ENCODE measurements at regions not wholly inside any gene's neighbourhood (a gene's known extent, or its start where the extent isn't known, plus 50 kb on each side); places are given as distances from the start of the nearest gene placed in this dataset.

DNA sequence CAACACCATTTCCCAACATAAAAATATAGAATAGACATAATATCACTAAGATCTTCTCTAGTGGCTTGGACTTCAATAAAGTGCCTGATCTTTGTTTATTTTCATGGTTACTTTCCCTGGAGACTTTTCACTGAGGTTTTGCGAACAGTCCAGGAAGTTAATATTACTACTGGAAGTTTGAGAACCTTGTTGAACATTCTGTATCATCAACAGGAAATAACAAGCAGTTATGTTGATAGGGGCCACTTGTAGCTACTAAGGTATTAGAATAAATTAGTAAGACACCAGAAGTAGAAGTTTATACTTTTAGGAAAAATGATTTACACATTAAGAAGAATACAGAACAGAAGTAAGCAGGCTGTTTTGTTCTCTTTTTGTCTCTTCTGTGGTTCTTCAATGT is 180.2 kb downstream of the TFAP2B start:
- WGBS (ENCODE audit: insufficient coverage), result no CpG with 5 or more reads among the region's 1 CpG
- ChIA-PET CTCF (no interaction called here), POLR2A (no interaction called here)
- no peak for DNase-seq
- no peaks in the 10 kb centered on the region for H3K9me3 ChIP-seq (ENCODE audit: control extremely low read depth in 1 of 3, control insufficient read depth in 2 of 3, insufficient read depth in 1 of 3, low read length in 2 of 3)
- no peaks in the 10 kb centered on the region for H3K79me2 ChIP-seq (ENCODE audit: control insufficient read depth, insufficient read depth, low read length)
- intact Hi-C loops (cut with micrococcal nuclease), result no loop called here
- H3K4me3 ChIP-seq (ENCODE audit: control extremely low read depth in 1 of 5, extremely low read depth in 1 of 5, insufficient read depth in 1 of 5, low read depth in 2 of 5, low read length in 4 of 5), result no peak overlapping the region
- H3K9ac ChIP-seq (ENCODE audit: low read length), result no peak overlapping the region
- H3K27ac ChIP-seq (ENCODE audit: low read length in 2 of 2), result no peak overlapping the region
- TF ChIP-seq, protein P1, sequence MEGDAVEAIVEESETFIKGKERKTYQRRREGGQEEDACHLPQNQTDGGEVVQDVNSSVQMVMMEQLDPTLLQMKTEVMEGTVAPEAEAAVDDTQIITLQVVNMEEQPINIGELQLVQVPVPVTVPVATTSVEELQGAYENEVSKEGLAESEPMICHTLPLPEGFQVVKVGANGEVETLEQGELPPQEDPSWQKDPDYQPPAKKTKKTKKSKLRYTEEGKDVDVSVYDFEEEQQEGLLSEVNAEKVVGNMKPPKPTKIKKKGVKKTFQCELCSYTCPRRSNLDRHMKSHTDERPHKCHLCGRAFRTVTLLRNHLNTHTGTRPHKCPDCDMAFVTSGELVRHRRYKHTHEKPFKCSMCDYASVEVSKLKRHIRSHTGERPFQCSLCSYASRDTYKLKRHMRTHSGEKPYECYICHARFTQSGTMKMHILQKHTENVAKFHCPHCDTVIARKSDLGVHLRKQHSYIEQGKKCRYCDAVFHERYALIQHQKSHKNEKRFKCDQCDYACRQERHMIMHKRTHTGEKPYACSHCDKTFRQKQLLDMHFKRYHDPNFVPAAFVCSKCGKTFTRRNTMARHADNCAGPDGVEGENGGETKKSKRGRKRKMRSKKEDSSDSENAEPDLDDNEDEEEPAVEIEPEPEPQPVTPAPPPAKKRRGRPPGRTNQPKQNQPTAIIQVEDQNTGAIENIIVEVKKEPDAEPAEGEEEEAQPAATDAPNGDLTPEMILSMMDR (IDR thresholded peaks at IDR 0.05), result no peak
- no peak for TF ChIP-seq EZH2 (IDR thresholded peaks at IDR 0.05; ENCODE audit: borderline replicate concordance, insufficient read depth, low read depth, low read length, poor library complexity, severe bottlenecking)
- no peak for ATAC-seq (ENCODE audit: low read depth)
- Mint-ChIP-seq H3K4me1 (no peaks in the 10 kb centered on the region), H3K27me3 (no peaks in the 10 kb centered on the region), H3K27ac (no peak overlapping the region), H3K9me3 (ENCODE audit: insufficient read depth) (no peaks in the 10 kb centered on the region), H3K4me3 (no peak overlapping the region)
- no peaks in the 10 kb centered on the region for H3K4me1 ChIP-seq (ENCODE audit: control insufficient read depth in 2 of 2, insufficient read depth in 2 of 2, low read length in 2 of 2)
- no peak overlapping the region for H2AFZ ChIP-seq (ENCODE audit: insufficient read depth, low read depth, low read length, poor library complexity, severe bottlenecking)
- H3K36me3 ChIP-seq (replicated peaks in 1 of 2; ENCODE audit: control extremely low read depth in 1 of 2, control insufficient read depth in 1 of 2, extremely low read depth in 1 of 2, insufficient read depth in 2 of 2, low read length in 1 of 2), result no peaks in the 10 kb centered on the region
- H4K20me1 ChIP-seq (ENCODE audit: control insufficient read depth, insufficient read depth, low read length, poor library complexity, severe bottlenecking), result no peaks in the 10 kb centered on the region
- no peak overlapping the region for H3K4me2 ChIP-seq (replicated peaks; ENCODE audit: low read depth, low read length, poor library complexity, severe bottlenecking)
- H3K27me3 ChIP-seq (replicated peaks in 1 of 4; ENCODE audit: control extremely low read depth in 1 of 4, control insufficient read depth in 3 of 4, insufficient read depth in 4 of 4, low read length in 3 of 4), result no peaks in the 10 kb centered on the region

DNA sequence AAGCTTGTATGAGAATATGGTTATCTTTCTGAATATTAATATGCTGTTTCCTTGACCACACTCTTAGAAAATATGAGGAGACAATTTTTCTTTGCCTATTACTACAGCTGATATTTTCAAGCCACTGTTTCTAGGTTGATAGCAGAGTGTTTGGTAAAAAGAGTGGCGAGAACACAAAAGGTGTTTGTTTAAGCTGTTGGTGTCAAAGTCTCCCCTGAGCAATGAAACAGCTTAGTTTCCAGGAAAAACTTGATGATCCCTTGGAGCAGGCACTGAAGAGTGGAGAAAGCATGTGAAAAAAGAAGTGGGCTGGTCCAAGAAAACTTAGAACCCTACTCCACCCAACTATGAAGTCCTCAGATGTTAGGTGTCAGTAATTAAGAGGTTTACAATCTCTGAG is 182.7 kb downstream of the TFAP2B start:
- H3K9me3 Mint-ChIP-seq (ENCODE audit: insufficient read depth), result no peaks in the 10 kb centered on the region
- H3K27me3 Mint-ChIP-seq, result no peaks in the 10 kb centered on the region
- no peak overlapping the region for H3K27ac ChIP-seq (ENCODE audit: low read length in 2 of 2)
- DNase-seq, result no peak
- no peaks in the 10 kb centered on the region for H3K4me1 ChIP-seq (ENCODE audit: control insufficient read depth in 2 of 2, insufficient read depth in 2 of 2, low read length in 2 of 2)
- H4K20me1 ChIP-seq (ENCODE audit: control insufficient read depth, insufficient read depth, low read length, poor library complexity, severe bottlenecking), result no peaks in the 10 kb centered on the region
- no peak overlapping the region for H3K27ac Mint-ChIP-seq
- no peaks in the 10 kb centered on the region for H3K79me2 ChIP-seq (ENCODE audit: control insufficient read depth, insufficient read depth, low read length)
- H3K4me3 Mint-ChIP-seq, result no peak overlapping the region
- H3K9me3 ChIP-seq (ENCODE audit: control extremely low read depth in 1 of 3, control insufficient read depth in 2 of 3, insufficient read depth in 1 of 3, low read length in 2 of 3), result no peaks in the 10 kb centered on the region
- no CpG with 5 or more reads among the region's 1 CpG for WGBS (ENCODE audit: insufficient coverage)
- no peaks in the 10 kb centered on the region for H3K36me3 ChIP-seq (replicated peaks in 1 of 2; ENCODE audit: control extremely low read depth in 1 of 2, control insufficient read depth in 1 of 2, extremely low read depth in 1 of 2, insufficient read depth in 2 of 2, low read length in 1 of 2)
- ChIA-PET POLR2A (no interaction called here), CTCF (no interaction called here)
- no peaks in the 10 kb centered on the region for H3K4me1 Mint-ChIP-seq
- no peak for TF ChIP-seq EZH2 (IDR thresholded peaks at IDR 0.05; ENCODE audit: borderline replicate concordance, insufficient read depth, low read depth, low read length, poor library complexity, severe bottlenecking)
- TF ChIP-seq, protein P1 (IDR thresholded peaks at IDR 0.05), result no peak
- intact Hi-C loops (cut with micrococcal nuclease), result no loop called here
- no peaks in the 10 kb centered on the region for H3K27me3 ChIP-seq (replicated peaks in 1 of 4; ENCODE audit: control extremely low read depth in 1 of 4, control insufficient read depth in 3 of 4, insufficient read depth in 4 of 4, low read length in 3 of 4)
- H3K4me2 ChIP-seq (replicated peaks; ENCODE audit: low read depth, low read length, poor library complexity, severe bottlenecking), result no peak overlapping the region
- no peak overlapping the region for H3K9ac ChIP-seq (ENCODE audit: low read length)
- ATAC-seq (ENCODE audit: low read depth), result no peak
- no peak overlapping the region for H2AFZ ChIP-seq (ENCODE audit: insufficient read depth, low read depth, low read length, poor library complexity, severe bottlenecking)
- H3K4me3 ChIP-seq (ENCODE audit: control extremely low read depth in 1 of 5, extremely low read depth in 1 of 5, insufficient read depth in 1 of 5, low read depth in 2 of 5, low read length in 4 of 5), result no peak overlapping the region

Data from B cell (primary cell).